ENCODE measurements at regions not wholly inside any gene's neighbourhood (a gene's known extent, or its start where the extent isn't known, plus 50 kb on each side); places are given as distances from the start of the nearest gene placed in this dataset.

GRCh38 chr12:84740602-84741001 is 172.0 kb downstream of the SLC6A15 start:
- DNase-seq: no peak

DNA sequence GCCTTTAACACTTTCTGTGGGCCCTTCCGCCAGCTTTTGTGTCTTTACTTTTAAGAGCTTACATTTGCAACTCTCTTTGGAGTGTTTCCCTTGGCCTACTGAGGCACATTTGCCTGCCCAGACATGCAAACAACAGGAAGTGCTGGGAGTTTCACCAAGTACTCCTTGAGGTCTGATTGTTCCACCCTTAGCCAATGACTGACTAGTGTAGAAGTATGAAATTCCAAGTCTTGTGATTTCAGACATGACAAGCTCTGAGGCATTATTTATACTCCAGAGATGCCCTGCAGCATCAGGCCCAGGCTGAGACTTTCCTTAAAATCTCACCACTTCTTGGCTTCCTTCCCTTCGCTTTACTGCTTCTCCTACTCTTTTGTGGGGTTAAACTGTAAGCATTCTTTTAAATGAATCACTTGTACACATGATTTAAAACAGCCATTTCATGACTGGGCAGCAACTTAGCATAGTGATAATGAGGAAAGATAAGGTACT is 174.1 kb downstream of the SLC6A15 start:
- no peak for DNase-seq

GRCh38 chr12:84732828-84733340 is 179.7 kb downstream of the SLC6A15 start:
- DNase-seq: no peak

- DNase-seq: no peak
Observed at GRCh38 chr12:84730561-84731162, 181.9 kb downstream of the SLC6A15 start.

DNA sequence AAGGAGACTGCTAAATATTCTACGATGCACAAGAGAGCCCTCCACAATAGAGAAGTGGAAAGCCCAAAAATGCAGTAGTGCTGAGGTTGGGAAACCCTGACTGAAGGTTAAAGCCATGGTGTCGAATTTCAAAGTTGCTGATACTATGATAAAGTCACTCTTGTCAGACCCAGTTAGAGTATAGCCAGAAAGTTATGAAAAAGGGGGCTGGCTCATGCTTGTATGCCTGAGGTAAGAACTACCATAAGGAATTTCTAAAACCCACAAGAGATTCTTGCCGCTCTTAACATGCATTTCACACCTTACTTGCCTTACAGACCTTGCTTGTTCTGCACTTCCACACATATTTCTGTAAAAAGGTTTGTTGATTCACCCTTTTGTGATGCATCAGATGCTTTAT is 184.6 kb downstream of the SLC6A15 start:
- DNase-seq: no peak

- no peak for DNase-seq
Observed at GRCh38 chr12:84726780-84727179, 185.8 kb downstream of the SLC6A15 start.

DNA sequence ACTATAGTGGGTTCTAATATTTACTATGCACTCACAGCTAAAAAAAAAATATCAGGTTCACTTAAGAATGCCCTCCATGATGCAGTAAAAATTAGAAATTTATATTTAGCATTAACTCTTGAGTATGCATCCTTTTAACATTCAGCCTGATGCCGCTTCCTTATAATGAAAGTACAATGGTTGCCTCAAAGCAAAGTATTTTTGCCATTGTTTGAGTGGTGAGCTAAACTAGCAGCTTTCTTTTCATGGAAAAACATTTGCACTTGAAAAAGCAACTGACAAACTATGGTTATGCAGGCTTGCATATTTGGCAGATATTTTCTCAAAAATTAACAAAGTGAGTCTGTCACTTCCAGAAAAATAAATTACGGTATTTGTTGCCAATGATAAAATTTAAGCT is 188.6 kb downstream of the SLC6A15 start:
- DNase-seq: no peak

DNA sequence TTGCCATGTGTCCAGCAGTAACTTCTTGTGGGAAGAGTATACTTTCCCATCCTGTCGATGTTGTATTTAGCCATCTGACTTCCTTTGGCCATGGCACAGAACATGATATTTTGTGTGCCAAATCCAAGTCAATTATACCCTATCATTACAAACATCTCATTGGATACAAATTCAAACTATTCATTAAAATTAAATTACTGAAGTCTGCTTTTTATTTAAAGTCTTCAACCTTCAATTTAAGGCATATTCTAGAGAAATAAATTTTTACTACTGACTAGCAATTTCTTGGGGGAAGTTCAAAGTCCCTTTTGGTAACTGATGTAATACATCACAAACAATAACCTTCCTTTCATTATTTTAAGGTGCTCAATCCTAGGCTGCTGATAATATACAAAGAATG is 192.6 kb downstream of the SLC6A15 start:
- DNase-seq: no peak

GRCh38 chr12:84718906-84719305 is 193.7 kb downstream of the SLC6A15 start:
- DNase-seq: no peak

DNA sequence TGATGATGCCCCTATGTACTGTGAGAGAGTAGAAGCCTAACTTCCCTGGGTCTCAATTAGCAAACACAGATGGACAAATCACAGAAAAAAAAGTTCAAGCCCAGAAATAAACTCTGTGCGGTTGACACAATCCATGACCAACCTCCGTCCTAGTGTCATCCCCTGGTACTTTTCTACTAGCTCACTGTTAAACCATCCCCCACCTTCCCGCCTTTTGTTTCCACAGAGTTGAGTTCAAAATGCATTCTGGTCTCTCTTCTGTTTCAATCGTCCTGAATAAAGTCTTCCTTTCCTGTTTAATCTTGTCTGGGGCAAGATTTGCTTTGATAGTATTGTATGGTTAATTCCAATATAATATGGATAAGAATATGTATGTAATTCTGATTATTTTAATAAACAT is 199.9 kb downstream of the SLC6A15 start:
- DNase-seq: no peak

DNA sequence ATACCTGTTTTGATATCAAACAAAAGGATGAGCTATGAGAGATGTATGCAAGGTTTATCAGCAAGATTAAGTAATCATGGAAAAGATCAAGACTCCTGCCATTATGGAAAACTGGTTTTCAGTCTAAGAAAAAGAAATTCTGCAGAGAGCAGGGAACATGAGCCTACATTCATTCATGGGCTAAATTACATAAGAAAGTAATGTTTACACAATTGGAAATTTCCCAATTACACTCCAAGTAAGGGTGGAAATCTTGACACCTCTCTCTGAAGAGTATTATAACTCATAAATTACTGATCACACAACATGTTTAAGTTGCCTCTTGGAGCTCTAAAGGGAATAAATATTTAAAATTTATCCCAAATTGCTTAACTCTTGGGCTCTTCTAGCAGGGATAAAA is 206.2 kb downstream of the SLC6A15 start:
- DNase-seq: no peak

DNA sequence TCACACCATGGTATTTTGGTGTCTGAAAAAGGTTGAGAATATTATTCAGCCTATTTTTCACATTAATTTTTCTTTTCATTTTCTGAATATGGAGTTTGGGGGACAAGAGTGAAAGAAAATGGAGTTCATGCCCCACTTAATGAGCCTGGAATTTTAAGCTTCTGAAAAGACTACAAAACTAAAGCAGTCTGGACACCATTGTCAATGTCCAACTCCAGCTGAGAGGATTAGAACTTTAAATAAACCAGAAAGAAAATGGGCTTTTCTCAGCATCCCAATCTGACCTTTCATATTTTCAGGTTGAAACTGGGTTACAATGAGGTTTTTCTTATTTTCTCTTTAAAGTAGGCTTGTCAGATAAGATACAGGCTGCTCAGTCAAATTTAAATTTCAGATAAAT is 207.7 kb downstream of the SLC6A15 start:
- DNase-seq: no peak

DNA sequence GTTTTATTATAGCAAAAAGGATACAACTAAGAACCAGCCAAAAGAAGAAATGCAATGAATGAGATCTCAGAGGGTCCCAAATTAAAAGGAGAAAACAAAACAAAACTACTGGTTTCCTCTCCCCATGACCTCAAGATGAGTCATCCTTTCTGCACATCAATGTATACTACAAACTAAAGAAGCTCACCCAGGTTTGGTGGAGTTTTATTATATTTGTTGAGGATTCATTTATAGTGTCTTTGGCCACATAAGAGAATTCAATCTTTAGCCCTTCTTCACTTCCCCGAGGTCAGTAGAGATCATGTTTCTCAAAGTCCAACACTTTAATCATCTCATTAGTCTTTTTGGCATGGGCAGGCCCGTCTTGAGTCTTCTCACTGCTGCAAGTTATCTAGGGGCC is 210.6 kb downstream of the SLC6A15 start:
- no peak for DNase-seq

GRCh38 chr12:84701041-84701440 is 211.6 kb downstream of the SLC6A15 start:
- DNase-seq: no peak

GRCh38 chr12:84698576-84699333 is 213.8 kb downstream of the SLC6A15 start:
- DNase-seq: no peak

- DNase-seq: no peak
Observed at GRCh38 chr12:84696908-84697540, 215.6 kb downstream of the SLC6A15 start.

DNA sequence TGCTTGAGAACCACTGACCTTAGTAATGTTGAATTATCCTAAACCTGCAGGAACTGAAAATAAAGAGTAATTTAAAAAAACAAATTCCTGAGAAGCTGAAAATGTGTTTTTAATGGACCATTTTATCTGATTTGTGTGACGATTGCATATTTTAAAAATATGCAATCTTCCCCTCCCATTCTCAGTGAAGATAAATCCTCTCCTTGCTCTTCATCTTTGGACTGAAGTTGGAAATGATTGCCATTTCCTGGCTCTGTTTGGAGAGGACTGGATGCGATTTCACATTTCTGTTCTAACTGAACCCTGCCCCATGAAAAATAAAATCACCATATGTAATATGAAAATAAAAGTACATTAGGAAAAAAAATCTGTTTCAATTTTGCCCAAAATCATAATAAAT is 216.3 kb downstream of the SLC6A15 start:
- DNase-seq: no peak

- DNase-seq: no peak
Observed at GRCh38 chr12:84694116-84694515, 218.5 kb downstream of the SLC6A15 start.

DNA sequence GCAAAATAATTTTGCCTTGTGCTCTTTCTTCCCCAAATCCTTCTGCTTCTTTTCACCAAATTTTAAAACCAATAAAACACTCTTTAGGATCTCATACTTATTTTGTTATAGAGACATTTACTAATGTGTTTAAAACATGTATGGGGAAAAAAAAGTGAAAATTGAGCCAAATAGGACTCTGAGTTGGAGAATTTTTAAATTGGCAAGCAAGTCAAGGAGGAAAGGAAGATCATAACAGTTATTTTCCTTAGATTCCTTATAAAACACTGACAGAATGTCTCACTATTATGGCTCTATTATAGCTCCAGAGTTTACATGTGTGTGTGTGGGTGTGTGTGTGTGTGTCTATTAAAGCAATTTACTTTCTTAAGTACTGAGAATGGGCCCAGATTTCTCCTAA is 220.5 kb downstream of the SLC6A15 start:
- no peak for DNase-seq

GRCh38 chr12:84691266-84691665 is 221.3 kb downstream of the SLC6A15 start:
- no peak for DNase-seq

DNA sequence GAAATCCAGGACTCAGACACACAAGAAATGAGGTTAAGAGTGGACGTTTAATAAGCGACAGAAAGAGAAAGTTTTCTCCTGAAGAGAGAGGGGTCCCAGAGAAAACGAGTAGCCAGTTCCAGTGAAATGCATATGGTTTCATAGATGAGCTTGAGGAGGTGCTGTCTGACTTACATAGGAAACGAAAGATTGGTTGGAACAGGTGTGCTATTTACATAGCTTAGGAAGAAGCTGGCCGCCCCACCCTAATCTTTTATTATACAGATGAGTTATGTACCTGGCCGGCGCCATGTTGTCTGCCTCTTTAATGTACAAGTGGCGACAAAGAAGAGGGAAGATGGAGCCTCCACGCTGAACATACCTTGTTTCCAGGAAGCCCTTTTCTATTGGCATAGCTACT is 223.0 kb downstream of the SLC6A15 start:
- no peak for DNase-seq

DNA sequence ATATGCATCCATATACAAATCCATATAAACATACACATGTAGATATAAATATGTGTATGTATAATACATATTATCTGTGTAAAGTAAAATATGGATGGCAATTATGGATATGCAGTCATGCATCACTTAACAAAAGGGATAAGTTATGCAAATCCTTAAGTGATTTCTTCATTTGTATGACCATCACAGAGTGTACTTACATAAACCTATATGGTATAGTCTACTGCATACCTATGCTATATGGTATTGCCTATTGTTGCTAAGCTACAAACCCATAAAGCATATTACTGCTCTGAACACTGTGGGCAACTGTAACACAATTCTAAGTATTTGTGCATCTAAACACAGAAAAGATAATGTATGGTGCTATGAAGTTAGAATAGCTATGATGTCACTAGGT is 227.2 kb downstream of the SLC6A15 start:
- no peak for DNase-seq

DNA sequence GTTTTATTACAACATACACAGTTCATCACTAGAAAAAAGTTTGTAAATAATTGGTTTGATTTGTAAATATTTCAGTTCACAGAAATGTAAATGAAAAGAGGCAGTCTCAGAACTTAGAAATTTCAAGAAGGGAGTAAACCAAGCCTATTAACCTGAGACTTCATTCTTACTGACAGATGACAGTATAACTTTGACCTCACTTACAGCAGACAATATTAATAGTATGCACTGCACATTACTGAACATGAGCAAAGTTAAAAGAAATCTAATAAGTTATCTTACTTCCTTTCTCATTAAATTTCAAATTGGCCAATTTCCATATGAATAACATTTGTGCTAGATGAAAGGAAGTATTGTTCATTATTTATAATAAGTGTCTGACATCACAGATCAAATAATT is 235.8 kb downstream of the SLC6A15 start:
- no peak for DNase-seq

DNA sequence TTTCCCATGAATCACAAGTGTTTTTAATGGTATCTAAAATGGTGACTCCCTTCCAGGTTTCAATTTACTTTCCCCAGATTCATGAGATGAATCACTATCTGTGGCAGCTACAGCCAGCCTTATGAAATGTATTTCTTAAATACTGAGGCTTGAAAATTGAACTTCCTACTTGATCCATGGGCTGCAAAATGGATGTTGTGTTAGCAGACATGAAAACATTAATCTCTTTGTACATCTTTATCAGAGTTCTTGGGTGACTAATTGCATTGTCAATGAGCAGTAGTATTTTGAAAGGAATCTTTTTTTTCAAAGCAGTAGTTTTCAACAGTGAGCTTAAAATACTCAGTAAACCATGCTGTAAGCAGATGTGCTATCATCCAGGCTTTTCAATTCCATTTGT is 250.8 kb downstream of the SLC6A15 start:
- DNase-seq: no peak
